PFSK-1 (cell line): ENCODE measurements at regions not wholly inside any gene's neighbourhood (a gene's known extent, or its start where the extent isn't known, plus 50 kb on each side); places are given as distances from the start of the nearest gene placed in this dataset.

Source experiments
- FOXP2 ChIP-seq: optimal IDR thresholded peaks from 2 replicates; pipeline ENCODE3; 2011; ENCODE audit warnings: borderline replicate concordance, control low read depth, inconsistent platforms; ENCODE audit not compliant: insufficient read depth; ENCODE audit errors: extremely low read length, extremely low read depth
- POLR2AphosphoS5 ChIP-seq: IDR thresholded peaks from 2 replicates; pipeline ENCODE4 v1.6.1; 2012; ENCODE audit warnings: low read depth, mild to moderate bottlenecking, control low read depth, low read length, moderate library complexity
- REST ChIP-seq, 2 experiments: IDR thresholded peaks; 2 replicates each; pipeline versions ENCODE4 v1.6.1 to v1.8.0; 2011 to 2012; ENCODE audit warnings: low read depth in 2 of 2, low read length in 2 of 2, control low read depth in 1 of 2, inconsistent platforms in 1 of 2, mild to moderate bottlenecking in 1 of 2, moderate library complexity in 1 of 2; ENCODE audit not compliant: insufficient read depth in 1 of 2
- SIN3A ChIP-seq: IDR thresholded peaks from 2 replicates; pipeline ENCODE4 v1.6.1; 2012; ENCODE audit warnings: mild to moderate bottlenecking, low read length, moderate library complexity, borderline replicate concordance; ENCODE audit not compliant: insufficient read depth
- TAF1 ChIP-seq: IDR thresholded peaks from 2 replicates; pipeline ENCODE4 v1.6.1; 2012; ENCODE audit warnings: low read length, control low read depth, borderline replicate concordance; ENCODE audit not compliant: insufficient read depth

GRCh38 chr1:60886090-60886489 is 196.3 kb upstream of the NFIA start:
- TF ChIP-seq FOXP2, result no peak
- TF ChIP-seq REST (IDR thresholded peaks at IDR 0.05; ENCODE audit: insufficient read depth in 1 of 2, low read depth in 2 of 2, low read length in 2 of 2), result no peak
- TF ChIP-seq POLR2AphosphoS5, result no peak
- no peak for TF ChIP-seq SIN3A
- no peak for TF ChIP-seq TAF1

- no peak for TF ChIP-seq SIN3A
- TF ChIP-seq TAF1, result no peak
- no peak for TF ChIP-seq POLR2AphosphoS5
- no peak for TF ChIP-seq FOXP2
- no peak for TF ChIP-seq REST (IDR thresholded peaks at IDR 0.05; ENCODE audit: insufficient read depth in 1 of 2, low read depth in 2 of 2, low read length in 2 of 2)
Observed at GRCh38 chr1:60880202-60880601, 202.2 kb upstream of the NFIA start.

- no peak for TF ChIP-seq SIN3A
- no peak for TF ChIP-seq TAF1
Observed at GRCh38 chr1:60878323-60878722, 204.0 kb upstream of the NFIA start.

- TF ChIP-seq SIN3A (no peak), REST (IDR thresholded peaks at IDR 0.05; ENCODE audit: insufficient read depth in 1 of 2, low read depth in 2 of 2, low read length in 2 of 2) (no peak), TAF1 (no peak), POLR2AphosphoS5 (no peak), FOXP2 (no peak)
Observed at GRCh38 chr1:60877376-60877775, 205.0 kb upstream of the NFIA start.

GRCh38 chr1:60876952-60877351 is 205.4 kb upstream of the NFIA start:
- TF ChIP-seq TAF1 (no peak), SIN3A (no peak), REST (IDR thresholded peaks at IDR 0.05; ENCODE audit: insufficient read depth in 1 of 2, low read depth in 2 of 2, low read length in 2 of 2) (no peak), POLR2AphosphoS5 (no peak), FOXP2 (no peak)
